ENCODE measurements at regions not wholly inside any gene's neighbourhood (a gene's known extent, or its start where the extent isn't known, plus 50 kb on each side); places are given as distances from the start of the nearest gene placed in this dataset.

DNA sequence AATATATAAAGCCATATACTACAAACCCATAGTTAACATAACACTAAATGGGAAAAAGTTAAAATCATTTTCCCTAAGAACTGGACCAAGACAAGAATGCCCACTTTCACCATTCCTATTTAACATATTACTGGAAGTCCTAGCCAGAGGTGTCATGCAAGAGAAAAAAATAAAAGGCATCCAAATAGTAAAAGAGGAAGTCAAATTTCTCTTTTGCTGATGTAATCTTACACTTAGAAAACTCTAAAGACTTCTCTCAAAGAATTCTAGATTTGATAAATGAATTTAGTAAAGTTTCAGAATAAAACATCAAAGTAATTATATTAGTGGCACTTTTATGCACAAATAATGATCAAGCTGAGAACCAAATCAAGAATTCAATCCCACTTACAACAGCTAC lies 678.9 kb upstream of the SLITRK5 start:
- TF ChIP-seq POLR2AphosphoS5 (IDR thresholded peaks at IDR 0.05) (no peak), POLR2A (IDR thresholded peaks at IDR 0.05) (no peak)
- TF ChIP-seq, protein P1, sequence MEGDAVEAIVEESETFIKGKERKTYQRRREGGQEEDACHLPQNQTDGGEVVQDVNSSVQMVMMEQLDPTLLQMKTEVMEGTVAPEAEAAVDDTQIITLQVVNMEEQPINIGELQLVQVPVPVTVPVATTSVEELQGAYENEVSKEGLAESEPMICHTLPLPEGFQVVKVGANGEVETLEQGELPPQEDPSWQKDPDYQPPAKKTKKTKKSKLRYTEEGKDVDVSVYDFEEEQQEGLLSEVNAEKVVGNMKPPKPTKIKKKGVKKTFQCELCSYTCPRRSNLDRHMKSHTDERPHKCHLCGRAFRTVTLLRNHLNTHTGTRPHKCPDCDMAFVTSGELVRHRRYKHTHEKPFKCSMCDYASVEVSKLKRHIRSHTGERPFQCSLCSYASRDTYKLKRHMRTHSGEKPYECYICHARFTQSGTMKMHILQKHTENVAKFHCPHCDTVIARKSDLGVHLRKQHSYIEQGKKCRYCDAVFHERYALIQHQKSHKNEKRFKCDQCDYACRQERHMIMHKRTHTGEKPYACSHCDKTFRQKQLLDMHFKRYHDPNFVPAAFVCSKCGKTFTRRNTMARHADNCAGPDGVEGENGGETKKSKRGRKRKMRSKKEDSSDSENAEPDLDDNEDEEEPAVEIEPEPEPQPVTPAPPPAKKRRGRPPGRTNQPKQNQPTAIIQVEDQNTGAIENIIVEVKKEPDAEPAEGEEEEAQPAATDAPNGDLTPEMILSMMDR (IDR thresholded peaks at IDR 0.05): no peak

All from sigmoid colon (tissue), 4 donors.